Calu3 (cell line): ENCODE measurements at regions not wholly inside any gene's neighbourhood (a gene's known extent, or its start where the extent isn't known, plus 50 kb on each side); places are given as distances from the start of the nearest gene placed in this dataset.

ENCODE experiments used
- BruUV-seq: library from RNA; stranded (reverse); fragments of 400-500 nt; replicated peaks from 2 replicates; lab custom pipeline; 2021; lab: Mats Ljungman, UMichigan
- CTCF ChIA-PET: fragments of 300-600 bp; sonication (Branson Sonifier 250); formaldehyde crosslinking; loops from one replicate; lab custom pipeline; 2022; ENCODE audit warnings: antibody characterized with exemption; lab: Charles Lee
- DNase-seq: peaks from one replicate; pipeline ENCODE4 v3.0.0; 2022
- H3K27ac Mint-ChIP-seq: one replicate; pipeline ENCODE4 v1.8.0; 2022; ENCODE audit warnings: mixed read lengths; ENCODE audit not compliant: unreplicated experiment
- H3K27me3 Mint-ChIP-seq: one replicate; pipeline ENCODE4 v1.8.0; 2022; ENCODE audit warnings: mixed read lengths; ENCODE audit not compliant: unreplicated experiment
- H3K36me3 Mint-ChIP-seq: one replicate; pipeline ENCODE4 v1.8.0; 2022; ENCODE audit warnings: mild to moderate bottlenecking, moderate library complexity, mixed read lengths; ENCODE audit not compliant: insufficient read depth, unreplicated experiment
- H3K4me1 Mint-ChIP-seq: one replicate; pipeline ENCODE4 v1.8.0; 2022; ENCODE audit warnings: mild to moderate bottlenecking, low read depth, mixed read lengths; ENCODE audit not compliant: unreplicated experiment
- H3K4me3 Mint-ChIP-seq: one replicate; pipeline ENCODE4 v1.8.0; 2022; ENCODE audit warnings: mild to moderate bottlenecking, low read depth, moderate library complexity, mixed read lengths; ENCODE audit not compliant: unreplicated experiment
- H3K9me3 Mint-ChIP-seq: one replicate; pipeline ENCODE4 v1.8.0; 2022; ENCODE audit warnings: low read depth, mixed read lengths; ENCODE audit not compliant: unreplicated experiment
- intact Hi-C: fragments of 100-400 bp; cut with micrococcal nuclease; formaldehyde crosslinking; loops from one replicate; pipeline ENCODE4 v1.10.0; 2022; ENCODE audit not compliant: unreplicated experiment
- TF ChIP-seq, protein P1 (sequence below): fragments of 200-600 bp; IDR thresholded peaks from one replicate; pipeline ENCODE4 v1.8.0; 2022; ENCODE audit warnings: antibody characterized with exemption; ENCODE audit not compliant: unreplicated experiment

GRCh38 chr18:10195529-10195928 lies 258.9 kb upstream of the APCDD1 start:
- BruUV-seq = no TSS peak
- H3K27me3 Mint-ChIP-seq = peaks cover under 1% of the 10 kb centered on the region

GRCh38 chr18:10197097-10197496 lies 257.3 kb upstream of the APCDD1 start:
- H3K9me3 Mint-ChIP-seq = no peaks in the 10 kb centered on the region
- BruUV-seq = no TSS peak
- no peaks in the 10 kb centered on the region for H3K36me3 Mint-ChIP-seq
- peaks cover 17% of the 10 kb centered on the region for H3K27me3 Mint-ChIP-seq
- CTCF ChIA-PET = no interaction called here
- H3K4me3 Mint-ChIP-seq = no peak overlapping the region
- no peak overlapping the region for H3K27ac Mint-ChIP-seq
- intact Hi-C loops = no loop called here
- DNase-seq = peak; percentile 9
- H3K4me1 Mint-ChIP-seq = peaks cover 10% of the 10 kb centered on the region
- TF ChIP-seq, protein P1, sequence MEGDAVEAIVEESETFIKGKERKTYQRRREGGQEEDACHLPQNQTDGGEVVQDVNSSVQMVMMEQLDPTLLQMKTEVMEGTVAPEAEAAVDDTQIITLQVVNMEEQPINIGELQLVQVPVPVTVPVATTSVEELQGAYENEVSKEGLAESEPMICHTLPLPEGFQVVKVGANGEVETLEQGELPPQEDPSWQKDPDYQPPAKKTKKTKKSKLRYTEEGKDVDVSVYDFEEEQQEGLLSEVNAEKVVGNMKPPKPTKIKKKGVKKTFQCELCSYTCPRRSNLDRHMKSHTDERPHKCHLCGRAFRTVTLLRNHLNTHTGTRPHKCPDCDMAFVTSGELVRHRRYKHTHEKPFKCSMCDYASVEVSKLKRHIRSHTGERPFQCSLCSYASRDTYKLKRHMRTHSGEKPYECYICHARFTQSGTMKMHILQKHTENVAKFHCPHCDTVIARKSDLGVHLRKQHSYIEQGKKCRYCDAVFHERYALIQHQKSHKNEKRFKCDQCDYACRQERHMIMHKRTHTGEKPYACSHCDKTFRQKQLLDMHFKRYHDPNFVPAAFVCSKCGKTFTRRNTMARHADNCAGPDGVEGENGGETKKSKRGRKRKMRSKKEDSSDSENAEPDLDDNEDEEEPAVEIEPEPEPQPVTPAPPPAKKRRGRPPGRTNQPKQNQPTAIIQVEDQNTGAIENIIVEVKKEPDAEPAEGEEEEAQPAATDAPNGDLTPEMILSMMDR = no peak

More at GRCh38 chr18:10195529-10195928, 258.9 kb upstream of the APCDD1 start:
- H3K4me1 Mint-ChIP-seq = peaks cover 10% of the 10 kb centered on the region
- H3K27ac Mint-ChIP-seq = no peak overlapping the region
- H3K36me3 Mint-ChIP-seq = no peaks in the 10 kb centered on the region
- CTCF ChIA-PET = no interaction called here
- no peaks in the 10 kb centered on the region for H3K9me3 Mint-ChIP-seq
- DNase-seq = no peak
- H3K4me3 Mint-ChIP-seq = no peak overlapping the region
- intact Hi-C loops = no loop called here
- TF ChIP-seq, protein P1 = no peak

DNA sequence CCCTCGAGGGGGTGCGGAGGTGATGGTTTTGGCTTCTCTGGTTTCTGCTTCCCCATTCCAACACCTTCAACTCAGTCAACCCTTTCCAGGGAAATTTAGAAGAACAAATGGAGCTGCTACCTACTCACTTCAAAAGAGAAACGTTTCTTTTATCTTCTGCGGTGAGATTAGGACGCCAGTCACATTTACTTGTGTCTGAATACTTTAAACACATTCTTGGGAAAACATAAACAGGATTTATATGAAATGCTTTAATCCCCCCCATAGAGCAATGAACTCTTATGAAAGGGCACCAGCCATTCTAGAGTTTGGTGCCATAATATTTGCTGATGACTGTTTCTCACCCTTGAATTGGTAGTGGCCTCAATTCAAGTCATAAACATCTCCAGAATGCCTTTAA lies 253.2 kb upstream of the APCDD1 start:
- CTCF ChIA-PET = no interaction called here
- no peak overlapping the region for H3K4me3 Mint-ChIP-seq
- H3K27ac Mint-ChIP-seq = no peak overlapping the region
- no peak for DNase-seq
- peaks cover 19% of the 10 kb centered on the region for H3K4me1 Mint-ChIP-seq
- H3K36me3 Mint-ChIP-seq = no peaks in the 10 kb centered on the region
- no peaks in the 10 kb centered on the region for H3K9me3 Mint-ChIP-seq
- intact Hi-C loops = no loop called here
- BruUV-seq = no TSS peak
- TF ChIP-seq, protein P1 = no peak
- H3K27me3 Mint-ChIP-seq = peaks cover 36% of the 10 kb centered on the region

DNA sequence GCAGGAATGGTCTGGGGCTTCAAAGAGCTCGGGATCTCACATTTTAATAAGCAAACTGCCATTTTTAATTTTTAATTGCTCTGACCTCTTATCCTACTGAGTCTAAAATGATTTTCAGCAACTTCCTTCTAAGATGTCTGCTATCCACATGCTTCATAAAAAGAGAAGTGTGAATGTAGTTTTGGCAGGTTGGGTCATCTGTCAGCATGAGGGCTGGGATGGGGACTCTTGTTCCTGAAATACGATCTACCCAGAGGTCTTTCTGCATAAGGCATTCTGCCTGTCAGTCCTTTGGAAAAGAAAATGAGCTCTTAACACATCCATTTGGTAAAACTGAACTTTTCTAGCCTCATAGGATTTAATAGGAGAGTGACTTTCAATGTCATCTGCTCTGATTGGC lies 252.8 kb upstream of the APCDD1 start:
- H3K4me3 Mint-ChIP-seq = no peak overlapping the region
- H3K36me3 Mint-ChIP-seq = no peaks in the 10 kb centered on the region
- H3K27ac Mint-ChIP-seq = no peak overlapping the region
- H3K9me3 Mint-ChIP-seq = no peaks in the 10 kb centered on the region
- CTCF ChIA-PET = no interaction called here
- DNase-seq = no peak
- intact Hi-C loops = no loop called here
- peaks cover 18% of the 10 kb centered on the region for H3K4me1 Mint-ChIP-seq
- peaks cover 40% of the 10 kb centered on the region for H3K27me3 Mint-ChIP-seq
- BruUV-seq = no TSS peak
- TF ChIP-seq, protein P1 = no peak
